ENCODE measurements at regions not wholly inside any gene's neighbourhood (a gene's known extent, or its start where the extent isn't known, plus 50 kb on each side); places are given as distances from the start of the nearest gene placed in this dataset.

GRCh38 chr12:24479131-24479530, 469.8 kb downstream of the BCAT1 start:
- no peak for DNase-seq

- no peak for DNase-seq
Observed at GRCh38 chr12:24478254-24478653, 470.6 kb downstream of the BCAT1 start.

- DNase-seq = no peak
Observed at GRCh38 chr12:24476310-24476709, 472.6 kb downstream of the BCAT1 start.

GRCh38 chr12:24475337-24475736, 473.6 kb downstream of the BCAT1 start:
- DNase-seq = no peak

- no peak for DNase-seq
Observed at GRCh38 chr12:24473097-24473496, 475.8 kb downstream of the BCAT1 start.

- DNase-seq = no peak
Observed at GRCh38 chr12:24470050-24470449, 478.9 kb downstream of the BCAT1 start.

- no peak for DNase-seq
Observed at GRCh38 chr12:24469089-24469488, 479.8 kb downstream of the BCAT1 start.

- DNase-seq = no peak
Observed at GRCh38 chr12:24467226-24467625, 481.7 kb downstream of the BCAT1 start.

GRCh38 chr12:24463375-24463774, 485.5 kb downstream of the BCAT1 start:
- no peak for DNase-seq

GRCh38 chr12:24462946-24463345, 486.0 kb downstream of the BCAT1 start:
- DNase-seq = no peak

GRCh38 chr12:24460506-24460905, 488.4 kb downstream of the BCAT1 start:
- no peak for DNase-seq

- DNase-seq = no peak
Observed at GRCh38 chr12:24460099-24460498, 488.8 kb downstream of the BCAT1 start.

GRCh38 chr12:24455811-24456210, 493.1 kb downstream of the BCAT1 start:
- no peak for DNase-seq

- DNase-seq = no peak
Observed at GRCh38 chr12:24447678-24448077, 498.2 kb upstream of the SOX5 start.

- DNase-seq = no peak
Observed at GRCh38 chr12:24446287-24446686, 496.8 kb upstream of the SOX5 start.

GRCh38 chr12:24444634-24445033, 495.2 kb upstream of the SOX5 start:
- DNase-seq = no peak

- DNase-seq = no peak
Observed at GRCh38 chr12:24441458-24441857, 492.0 kb upstream of the SOX5 start.

GRCh38 chr12:24436667-24437066, 487.2 kb upstream of the SOX5 start:
- no peak for DNase-seq

GRCh38 chr12:24431872-24432271, 482.4 kb upstream of the SOX5 start:
- no peak for DNase-seq

- DNase-seq = no peak
Observed at GRCh38 chr12:24427776-24428175, 478.3 kb upstream of the SOX5 start.

- DNase-seq = no peak
Observed at GRCh38 chr12:24425601-24425970, 476.1 kb upstream of the SOX5 start.

GRCh38 chr12:24424889-24425600, 475.6 kb upstream of the SOX5 start:
- no peak for DNase-seq

- no peak for DNase-seq
Observed at GRCh38 chr12:24424376-24424775, 474.9 kb upstream of the SOX5 start.

GRCh38 chr12:24423611-24424010, 474.1 kb upstream of the SOX5 start:
- DNase-seq = no peak
